ENCODE measurements at regions not wholly inside any gene's neighbourhood (a gene's known extent, or its start where the extent isn't known, plus 50 kb on each side); places are given as distances from the start of the nearest gene placed in this dataset.

- Mint-ChIP-seq H3K9me3 (ENCODE audit: low read depth) (peaks cover 26% of the 10 kb centered on the region), H3K36me3 (ENCODE audit: insufficient read depth) (no peaks in the 10 kb centered on the region), H3K27me3 (no peaks in the 10 kb centered on the region), H3K4me3 (ENCODE audit: low read depth) (no peak overlapping the region), H3K27ac (no peak overlapping the region), H3K4me1 (ENCODE audit: low read depth) (peaks cover 5% of the 10 kb centered on the region)
- TF ChIP-seq, protein P1, sequence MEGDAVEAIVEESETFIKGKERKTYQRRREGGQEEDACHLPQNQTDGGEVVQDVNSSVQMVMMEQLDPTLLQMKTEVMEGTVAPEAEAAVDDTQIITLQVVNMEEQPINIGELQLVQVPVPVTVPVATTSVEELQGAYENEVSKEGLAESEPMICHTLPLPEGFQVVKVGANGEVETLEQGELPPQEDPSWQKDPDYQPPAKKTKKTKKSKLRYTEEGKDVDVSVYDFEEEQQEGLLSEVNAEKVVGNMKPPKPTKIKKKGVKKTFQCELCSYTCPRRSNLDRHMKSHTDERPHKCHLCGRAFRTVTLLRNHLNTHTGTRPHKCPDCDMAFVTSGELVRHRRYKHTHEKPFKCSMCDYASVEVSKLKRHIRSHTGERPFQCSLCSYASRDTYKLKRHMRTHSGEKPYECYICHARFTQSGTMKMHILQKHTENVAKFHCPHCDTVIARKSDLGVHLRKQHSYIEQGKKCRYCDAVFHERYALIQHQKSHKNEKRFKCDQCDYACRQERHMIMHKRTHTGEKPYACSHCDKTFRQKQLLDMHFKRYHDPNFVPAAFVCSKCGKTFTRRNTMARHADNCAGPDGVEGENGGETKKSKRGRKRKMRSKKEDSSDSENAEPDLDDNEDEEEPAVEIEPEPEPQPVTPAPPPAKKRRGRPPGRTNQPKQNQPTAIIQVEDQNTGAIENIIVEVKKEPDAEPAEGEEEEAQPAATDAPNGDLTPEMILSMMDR (IDR thresholded peaks at IDR 0.05; ENCODE audit: unreplicated experiment) = no peak
- DNase-seq (ENCODE audit: low spot score, unreplicated experiment) = no peak
Observed at GRCh38 chrX:13472975-13473374, 96.4 kb upstream of the EGFL6 start.

DNA sequence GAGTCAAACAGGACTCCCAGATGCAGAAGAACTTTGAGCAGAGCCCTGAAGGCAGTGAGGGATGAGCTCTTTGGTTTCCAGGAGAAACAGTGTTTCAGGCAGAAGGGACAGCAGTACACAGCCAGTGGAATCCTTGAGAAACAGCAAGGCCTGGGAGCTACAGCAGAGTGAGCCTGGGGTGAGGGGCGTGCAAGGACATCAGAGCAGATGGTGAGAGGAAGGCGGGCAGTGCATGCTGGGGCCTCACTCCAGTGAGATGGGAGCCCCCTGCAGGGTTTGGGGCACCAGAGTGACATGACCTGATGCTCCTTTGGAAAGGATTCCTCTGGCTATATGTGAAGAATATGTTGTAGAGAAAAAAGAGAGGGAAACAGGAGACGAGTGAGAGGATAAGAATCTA lies 98.1 kb upstream of the EGFL6 start:
- no peak for DNase-seq (ENCODE audit: low spot score, unreplicated experiment)

DNA sequence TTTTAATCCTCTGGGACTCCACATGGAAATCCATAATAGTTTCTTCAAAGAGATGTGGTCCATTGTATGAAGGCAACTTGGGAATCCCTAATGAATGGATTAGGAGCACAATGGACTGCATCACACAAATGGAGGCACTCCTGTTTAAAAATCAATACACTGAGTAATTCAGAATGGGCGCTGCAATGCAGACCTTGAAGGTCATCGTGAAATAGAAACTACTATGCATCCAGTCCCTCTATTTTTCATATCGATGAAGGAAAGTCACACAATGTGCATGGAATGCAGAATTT lies 98.8 kb upstream of the EGFL6 start:
- H3K4me3 Mint-ChIP-seq (ENCODE audit: low read depth) = no peak overlapping the region
- H3K27ac Mint-ChIP-seq = no peak overlapping the region
- H3K36me3 Mint-ChIP-seq (ENCODE audit: insufficient read depth) = no peaks in the 10 kb centered on the region
- no peaks in the 10 kb centered on the region for H3K27me3 Mint-ChIP-seq
- TF ChIP-seq, protein P1 (IDR thresholded peaks at IDR 0.05; ENCODE audit: unreplicated experiment) = no peak
- peaks cover 26% of the 10 kb centered on the region for H3K9me3 Mint-ChIP-seq (ENCODE audit: low read depth)
- no peak for DNase-seq (ENCODE audit: low spot score, unreplicated experiment)
- peaks cover 5% of the 10 kb centered on the region for H3K4me1 Mint-ChIP-seq (ENCODE audit: low read depth)

More for the DNA sequence above, 98.1 kb upstream of the EGFL6 start:
- Mint-ChIP-seq H3K4me3 (ENCODE audit: low read depth) (no peak overlapping the region), H3K27me3 (no peaks in the 10 kb centered on the region), H3K9me3 (ENCODE audit: low read depth) (peaks cover 26% of the 10 kb centered on the region), H3K4me1 (ENCODE audit: low read depth) (peaks cover 5% of the 10 kb centered on the region), H3K36me3 (ENCODE audit: insufficient read depth) (no peaks in the 10 kb centered on the region), H3K27ac (no peak overlapping the region)
- TF ChIP-seq, protein P1 (IDR thresholded peaks at IDR 0.05; ENCODE audit: unreplicated experiment) = no peak

DNA sequence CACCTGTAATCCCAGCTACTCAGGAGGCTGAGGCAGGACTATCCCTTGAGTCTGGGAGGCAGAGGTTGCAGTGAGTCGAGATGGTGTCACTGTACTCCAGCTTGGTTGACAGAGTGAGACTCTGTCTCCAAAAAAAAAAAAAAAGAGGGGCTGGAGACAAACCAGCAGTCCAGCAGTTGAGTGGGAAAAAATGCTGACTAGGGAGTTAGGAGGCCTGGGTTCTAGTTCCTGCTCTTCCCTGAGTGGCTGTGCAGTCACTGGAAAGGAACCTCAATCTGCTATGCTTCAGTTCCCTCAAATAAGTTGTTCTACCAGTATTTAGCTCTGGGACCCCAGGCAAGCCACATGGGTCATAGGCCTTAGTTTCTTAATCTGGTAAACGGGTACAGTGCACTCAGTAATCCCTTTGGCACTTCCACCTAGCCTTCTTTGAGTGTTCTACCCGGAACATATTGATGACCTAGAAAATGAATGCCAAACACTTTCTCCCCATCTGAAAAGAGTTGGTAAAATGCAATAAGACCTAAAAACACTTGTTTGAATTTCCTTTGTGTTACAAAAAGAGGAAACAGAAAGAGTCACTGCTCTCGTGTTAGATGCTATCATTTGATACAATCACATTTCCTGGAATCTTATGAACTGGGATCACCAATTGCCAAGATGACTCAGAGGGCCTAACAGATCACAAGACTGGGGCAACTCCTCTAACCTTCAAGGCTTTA lies 99.3 kb upstream of the EGFL6 start:
- no peak overlapping the region for H3K27ac Mint-ChIP-seq
- H3K36me3 Mint-ChIP-seq (ENCODE audit: insufficient read depth) = no peaks in the 10 kb centered on the region
- H3K4me1 Mint-ChIP-seq (ENCODE audit: low read depth) = peaks cover 5% of the 10 kb centered on the region
- no peaks in the 10 kb centered on the region for H3K27me3 Mint-ChIP-seq
- TF ChIP-seq, protein P1 (IDR thresholded peaks at IDR 0.05; ENCODE audit: unreplicated experiment) = no peak
- peaks cover 26% of the 10 kb centered on the region for H3K9me3 Mint-ChIP-seq (ENCODE audit: low read depth)
- no peak for DNase-seq (ENCODE audit: low spot score, unreplicated experiment)
- no peak overlapping the region for H3K4me3 Mint-ChIP-seq (ENCODE audit: low read depth)

GRCh38 chrX:13468096-13468495 lies 101.3 kb upstream of the EGFL6 start:
- Mint-ChIP-seq H3K9me3 (ENCODE audit: low read depth) (peaks cover 30% of the 10 kb centered on the region), H3K4me3 (ENCODE audit: low read depth) (no peak overlapping the region), H3K36me3 (ENCODE audit: insufficient read depth) (no peaks in the 10 kb centered on the region), H3K27ac (no peak overlapping the region), H3K27me3 (no peaks in the 10 kb centered on the region), H3K4me1 (ENCODE audit: low read depth) (peaks cover 2% of the 10 kb centered on the region)
- TF ChIP-seq, protein P1 (IDR thresholded peaks at IDR 0.05; ENCODE audit: unreplicated experiment) = no peak
- no peak for DNase-seq (ENCODE audit: low spot score, unreplicated experiment)
